ENCODE measurements at regions not wholly inside any gene's neighbourhood (a gene's known extent, or its start where the extent isn't known, plus 50 kb on each side); places are given as distances from the start of the nearest gene placed in this dataset.

- TF ChIP-seq, protein P1, sequence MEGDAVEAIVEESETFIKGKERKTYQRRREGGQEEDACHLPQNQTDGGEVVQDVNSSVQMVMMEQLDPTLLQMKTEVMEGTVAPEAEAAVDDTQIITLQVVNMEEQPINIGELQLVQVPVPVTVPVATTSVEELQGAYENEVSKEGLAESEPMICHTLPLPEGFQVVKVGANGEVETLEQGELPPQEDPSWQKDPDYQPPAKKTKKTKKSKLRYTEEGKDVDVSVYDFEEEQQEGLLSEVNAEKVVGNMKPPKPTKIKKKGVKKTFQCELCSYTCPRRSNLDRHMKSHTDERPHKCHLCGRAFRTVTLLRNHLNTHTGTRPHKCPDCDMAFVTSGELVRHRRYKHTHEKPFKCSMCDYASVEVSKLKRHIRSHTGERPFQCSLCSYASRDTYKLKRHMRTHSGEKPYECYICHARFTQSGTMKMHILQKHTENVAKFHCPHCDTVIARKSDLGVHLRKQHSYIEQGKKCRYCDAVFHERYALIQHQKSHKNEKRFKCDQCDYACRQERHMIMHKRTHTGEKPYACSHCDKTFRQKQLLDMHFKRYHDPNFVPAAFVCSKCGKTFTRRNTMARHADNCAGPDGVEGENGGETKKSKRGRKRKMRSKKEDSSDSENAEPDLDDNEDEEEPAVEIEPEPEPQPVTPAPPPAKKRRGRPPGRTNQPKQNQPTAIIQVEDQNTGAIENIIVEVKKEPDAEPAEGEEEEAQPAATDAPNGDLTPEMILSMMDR (IDR thresholded peaks at IDR 0.05), result no peak
- TF ChIP-seq POLR2AphosphoS5 (IDR thresholded peaks at IDR 0.05; ENCODE audit: low read depth, low read length) (no peak), TCF7L2 (IDR thresholded peaks at IDR 0.05; ENCODE audit: low read depth, low read length) (no peak)
Observed at GRCh38 chr11:28529046-28529445, 420.9 kb downstream of the METTL15 start.
